ENCODE measurements at regions not wholly inside any gene's neighbourhood (a gene's known extent, or its start where the extent isn't known, plus 50 kb on each side); places are given as distances from the start of the nearest gene placed in this dataset.
"Not testable (repeated sequence)": the region's sequence is repeated elsewhere in the genome, so short reads cannot be mapped to it uniquely, and the experiment has no call there.

DNA sequence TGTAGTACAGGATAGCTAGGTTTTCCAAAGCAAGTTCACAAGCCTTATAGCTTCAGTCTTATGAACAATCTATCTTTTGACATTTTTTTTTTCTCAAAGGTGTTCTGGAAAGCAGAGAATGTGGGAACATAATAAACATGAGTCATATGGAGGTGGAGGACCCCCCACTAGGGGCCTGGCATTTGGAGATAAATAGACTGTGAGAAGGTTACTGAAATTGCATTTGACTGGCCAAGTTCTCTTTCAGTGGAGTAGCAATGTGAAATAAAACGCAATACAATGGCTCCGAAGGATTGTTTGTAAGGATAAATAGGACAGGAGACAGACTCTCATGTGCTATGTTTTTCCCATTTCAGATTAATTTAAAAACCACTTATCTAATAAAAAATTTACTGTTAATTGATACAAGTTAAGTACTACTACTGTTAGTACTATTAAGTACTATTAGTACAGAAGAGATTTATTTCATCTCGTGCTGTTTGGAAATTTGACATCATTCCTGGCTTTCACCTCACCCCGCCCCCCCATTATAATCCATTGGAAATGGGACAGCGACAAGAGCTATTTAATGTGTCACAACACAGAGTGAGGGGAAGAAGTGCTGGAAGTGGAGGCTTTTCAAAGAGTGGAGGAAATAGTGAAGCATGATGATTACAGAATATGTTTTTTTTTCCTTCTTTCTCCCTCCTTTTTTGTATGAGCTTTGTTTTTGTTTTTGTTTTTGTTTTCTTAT lies 122.6 kb upstream of the ID4 start:
- no peak for DNase-seq

DNA sequence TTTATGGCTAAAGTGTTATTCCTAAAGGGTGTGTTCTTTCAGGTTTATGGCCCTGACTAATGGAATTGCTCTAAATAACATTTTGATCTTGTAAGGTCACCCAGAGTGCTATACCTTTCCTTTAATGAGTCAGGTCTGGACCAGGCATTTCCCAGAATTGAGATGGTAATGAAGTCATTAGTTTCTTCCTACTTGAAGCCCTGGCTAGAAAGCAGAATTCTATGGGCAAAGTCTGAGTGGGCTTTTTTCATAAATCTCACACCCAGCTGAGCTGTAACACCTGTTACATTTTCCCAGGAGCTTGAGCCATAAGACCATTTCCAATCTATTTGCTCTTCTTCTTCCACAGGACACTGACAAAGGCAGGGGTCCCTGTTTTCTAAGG lies 122.0 kb upstream of the ID4 start:
- no peak for DNase-seq

DNA sequence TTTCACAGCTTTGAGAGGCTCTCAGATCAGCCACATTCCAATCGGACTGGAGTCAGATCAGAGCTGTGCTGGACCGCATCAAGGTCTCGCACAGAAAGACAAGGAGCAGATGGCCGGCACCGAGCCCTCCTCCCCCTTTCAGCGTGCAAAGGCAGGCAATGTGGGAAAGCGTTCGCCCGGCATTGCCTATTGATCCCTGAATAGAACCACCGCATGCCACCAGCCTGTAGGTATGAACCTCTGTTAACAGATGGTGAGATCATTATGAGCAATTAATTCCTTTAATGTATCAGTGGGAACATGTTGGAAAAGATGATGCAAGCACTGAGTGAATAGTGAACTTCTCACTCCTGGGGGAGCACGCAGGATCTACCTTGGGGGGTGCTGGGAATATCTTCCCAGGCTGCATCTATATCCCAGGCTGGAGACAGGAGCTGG lies 117.5 kb upstream of the ID4 start:
- no peak for DNase-seq

DNA sequence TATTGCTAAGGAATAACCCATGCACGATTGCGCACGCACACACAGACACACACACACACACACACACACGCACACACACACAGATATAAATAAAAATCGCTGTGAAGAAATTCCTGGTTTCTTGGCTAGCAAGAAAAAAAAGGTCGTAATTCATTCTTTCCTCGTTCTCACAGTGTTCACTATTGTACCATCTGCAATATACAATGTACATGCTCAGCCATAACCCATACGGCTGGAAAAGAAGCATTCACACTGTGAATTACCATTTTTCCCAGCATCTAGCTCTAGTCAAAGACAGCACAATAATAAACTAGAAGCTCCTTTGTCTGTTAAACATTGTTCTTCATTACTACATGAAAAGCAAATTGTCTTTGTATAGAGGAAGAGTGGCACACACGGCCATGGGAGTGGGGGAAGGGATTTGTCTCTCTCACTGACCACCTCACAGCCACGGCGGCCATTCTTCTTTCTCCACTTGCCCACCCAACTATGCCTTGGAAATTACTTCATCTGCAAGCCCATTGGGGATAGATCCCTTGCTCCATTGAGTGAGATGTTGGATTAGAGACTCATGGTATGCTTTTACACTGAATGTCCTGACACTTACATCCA lies 115.3 kb upstream of the ID4 start:
- no peak for DNase-seq

DNA sequence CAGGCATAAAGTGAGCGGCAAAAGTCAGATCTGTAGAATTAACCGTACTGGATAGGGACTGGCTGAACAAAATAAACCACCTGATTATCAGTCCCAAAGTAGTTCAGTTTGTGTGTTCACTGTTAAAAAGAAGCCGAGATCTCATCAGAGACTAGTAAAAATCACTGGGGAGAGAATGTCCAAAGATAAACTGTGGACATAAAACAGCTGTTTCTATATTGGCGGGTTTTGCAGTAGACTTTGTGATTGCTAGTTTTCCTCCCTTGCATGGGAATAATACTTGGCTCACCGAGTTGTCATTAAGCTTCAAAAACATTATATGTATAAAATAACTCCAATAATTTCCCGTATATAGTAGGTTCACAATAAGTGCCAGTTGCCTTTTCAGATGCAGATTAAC lies 114.2 kb upstream of the ID4 start:
- no peak for DNase-seq

DNA sequence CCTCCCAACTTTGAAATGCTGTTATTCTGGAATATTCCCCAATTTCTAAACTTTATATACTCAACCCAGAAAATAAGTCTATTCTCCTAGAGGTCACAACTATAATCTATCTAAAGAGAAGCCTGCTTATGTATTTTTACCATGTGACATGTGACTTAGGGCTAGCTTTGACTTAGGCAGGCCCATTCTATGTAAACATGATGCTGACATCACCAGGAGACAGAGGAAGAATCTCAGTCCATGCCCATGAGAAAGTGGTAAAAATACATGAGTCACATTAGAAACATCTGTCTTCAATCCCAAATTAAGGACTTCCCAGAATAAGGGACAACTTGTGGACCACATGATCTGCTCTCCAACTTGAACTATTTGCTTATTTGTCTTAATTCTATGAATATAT lies 113.6 kb upstream of the ID4 start:
- DNase-seq: no peak

DNA sequence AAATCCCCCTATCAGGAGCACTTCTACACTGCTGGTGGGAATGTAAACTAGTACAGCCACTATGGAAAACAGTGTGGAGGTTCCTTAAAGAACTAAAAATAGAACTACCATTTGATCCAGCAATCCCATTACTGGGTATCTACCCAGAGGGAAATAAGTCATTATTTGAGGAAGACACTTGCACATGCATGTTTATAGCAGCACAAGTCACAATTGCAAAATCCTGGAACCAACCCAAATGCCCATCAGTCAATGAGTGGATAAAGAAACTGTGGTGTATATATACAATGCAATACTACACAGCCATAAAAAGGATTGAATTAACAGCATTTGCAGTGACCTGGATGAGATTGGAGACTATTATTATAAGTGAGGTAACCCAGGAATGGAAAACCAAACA lies 111.7 kb upstream of the ID4 start:
- DNase-seq: not testable (repeated sequence)

DNA sequence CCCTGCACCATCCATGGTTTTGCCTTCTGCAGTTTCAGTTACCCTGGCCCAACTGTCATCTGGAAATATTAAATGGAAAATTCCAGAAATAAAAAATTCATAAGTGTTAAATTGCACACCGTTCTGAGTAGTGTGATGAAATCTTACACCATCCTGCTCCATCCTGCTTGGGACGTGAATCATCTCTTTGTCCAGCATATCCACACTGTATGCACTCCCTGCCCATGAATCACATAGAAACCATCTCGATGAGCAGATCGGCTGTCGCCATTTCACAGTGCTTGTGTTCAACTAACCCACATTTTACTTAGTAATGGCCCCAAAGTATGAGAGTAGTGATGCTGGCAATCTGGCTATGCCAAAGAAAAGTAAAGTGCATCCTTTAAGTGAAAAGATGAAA lies 105.9 kb upstream of the ID4 start:
- DNase-seq: no peak

DNA sequence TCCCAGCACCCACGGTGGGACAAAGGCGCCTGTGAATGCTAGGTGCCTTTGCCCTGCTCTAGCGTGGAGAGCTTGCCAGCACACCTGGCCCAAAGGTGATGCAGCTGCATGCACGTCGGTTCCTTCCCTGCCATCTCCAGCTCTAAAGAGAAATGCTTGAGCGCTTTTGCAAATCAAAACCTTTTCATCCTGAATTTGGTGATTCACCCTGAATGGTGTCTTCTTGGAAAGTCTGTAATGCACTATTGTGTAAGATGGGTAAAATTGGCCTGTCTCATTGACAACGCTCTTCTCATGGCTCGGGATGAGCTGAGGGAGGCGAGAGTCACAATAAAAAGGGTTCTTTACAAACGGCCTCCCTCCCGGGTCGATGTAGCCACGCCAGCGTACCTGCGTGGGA lies 103.1 kb upstream of the ID4 start:
- no peak for DNase-seq

DNA sequence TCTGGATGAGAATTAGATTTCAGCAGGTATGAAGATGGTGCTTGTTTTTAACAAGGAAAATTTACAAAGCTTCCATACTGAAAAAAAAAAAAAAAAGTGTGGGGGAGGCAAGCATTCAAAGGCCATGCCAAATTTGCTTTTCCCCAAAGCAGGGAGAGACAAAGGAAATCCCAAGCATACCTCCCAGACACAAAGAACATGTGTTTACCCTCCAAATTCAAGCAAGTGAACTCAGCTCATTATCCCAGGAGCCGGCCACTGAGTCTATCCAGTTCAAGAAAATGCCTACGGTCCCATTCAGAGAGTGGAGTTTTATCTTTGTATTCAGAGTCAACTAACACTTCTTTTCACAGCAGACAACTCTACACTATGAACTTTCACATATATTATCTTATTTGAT lies 102.7 kb upstream of the ID4 start:
- DNase-seq: no peak

DNA sequence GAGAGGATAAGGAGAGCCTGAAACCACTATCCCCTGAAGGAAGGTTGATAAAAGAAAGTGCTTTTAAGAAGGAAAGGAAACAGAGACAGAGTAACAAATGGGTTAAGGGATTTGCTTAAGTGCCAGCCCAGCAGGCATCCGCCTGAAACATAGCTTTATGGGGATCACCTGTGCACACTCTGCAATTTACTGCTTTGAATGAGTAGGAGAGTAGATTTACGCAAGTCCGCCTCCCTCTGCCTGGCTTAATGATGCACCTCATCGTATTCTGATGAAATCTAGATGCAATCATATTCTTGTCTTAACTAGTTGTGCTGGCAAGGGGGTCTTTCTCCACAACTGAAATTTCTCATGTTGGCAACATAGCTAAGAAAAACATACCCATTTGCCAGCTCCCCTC lies 101.1 kb upstream of the ID4 start:
- no peak for DNase-seq

DNA sequence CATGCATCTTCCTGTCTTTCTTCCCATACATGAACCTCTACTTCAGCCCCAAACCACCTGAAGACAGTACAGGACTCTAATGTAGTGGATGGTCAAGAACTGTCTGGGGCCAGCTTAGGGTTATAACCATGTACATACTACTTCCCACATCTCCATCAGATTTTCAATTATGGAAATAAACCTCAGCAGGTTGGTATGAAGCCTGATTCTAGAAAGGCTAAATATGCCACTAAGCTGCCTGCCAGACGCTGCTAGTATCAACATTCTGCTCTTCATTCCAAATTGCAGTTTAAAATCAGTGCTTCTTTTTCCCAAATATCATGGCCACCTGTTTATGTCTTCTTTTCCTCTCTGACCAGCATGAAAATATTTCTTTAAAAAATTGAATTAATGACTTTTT lies 99.2 kb upstream of the ID4 start:
- DNase-seq: no peak

DNA sequence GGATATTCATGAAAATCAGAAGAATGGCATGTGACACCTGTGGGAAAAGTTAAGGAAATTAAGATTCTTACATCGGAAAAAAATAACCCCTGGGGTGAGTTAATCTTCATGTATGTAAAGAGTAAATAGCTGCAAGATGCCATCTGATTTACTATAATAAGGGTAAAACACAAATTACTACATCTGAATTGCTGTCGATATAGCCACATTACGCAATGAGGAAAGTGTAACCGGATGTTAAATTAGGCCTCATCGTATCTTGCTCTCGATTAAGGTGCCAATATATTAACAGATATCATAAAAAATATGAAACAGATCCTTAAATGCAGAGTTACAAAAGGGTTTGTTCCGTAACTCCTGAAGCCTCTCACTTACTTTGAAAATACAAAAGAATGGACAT lies 87.4 kb upstream of the ID4 start:
- no peak for DNase-seq

DNA sequence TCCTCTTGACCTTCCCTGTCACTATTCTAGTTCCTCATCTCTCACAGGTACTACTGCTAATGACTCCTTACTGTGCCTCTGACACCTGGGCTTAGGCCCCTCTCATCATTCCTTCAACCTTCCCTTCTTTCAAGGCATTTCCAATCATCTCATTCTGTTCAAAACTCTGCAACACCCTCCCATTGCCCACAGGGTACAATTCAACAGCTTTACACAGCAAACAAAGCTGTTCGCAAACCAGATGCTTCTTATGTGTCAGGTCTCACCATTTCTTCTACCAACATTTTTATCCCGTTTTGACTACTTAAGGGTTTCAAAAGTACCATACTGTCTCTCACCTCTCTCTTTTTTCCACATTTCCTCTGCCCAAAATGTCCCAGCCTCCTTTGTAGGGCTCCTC lies 84.4 kb upstream of the ID4 start:
- DNase-seq: no peak

DNA sequence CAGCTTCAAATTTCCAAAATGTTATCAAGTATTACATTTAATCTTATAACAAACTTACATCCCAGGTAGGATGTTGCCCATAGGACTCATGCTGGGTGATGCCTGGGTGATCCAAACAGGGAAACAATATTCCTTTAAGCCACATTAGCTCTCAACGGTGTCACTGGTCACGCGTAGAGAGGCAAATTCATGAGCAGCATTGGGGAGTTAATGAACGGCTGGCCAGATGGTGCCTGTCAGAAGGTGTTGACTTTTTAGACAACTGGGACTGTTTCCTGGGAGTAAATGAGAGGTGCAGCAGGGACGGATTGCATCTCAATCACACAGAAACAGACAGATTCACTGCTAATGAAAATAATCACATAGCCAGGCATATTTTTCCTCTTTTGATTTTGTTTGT lies 83.3 kb upstream of the ID4 start:
- no peak for DNase-seq

DNA sequence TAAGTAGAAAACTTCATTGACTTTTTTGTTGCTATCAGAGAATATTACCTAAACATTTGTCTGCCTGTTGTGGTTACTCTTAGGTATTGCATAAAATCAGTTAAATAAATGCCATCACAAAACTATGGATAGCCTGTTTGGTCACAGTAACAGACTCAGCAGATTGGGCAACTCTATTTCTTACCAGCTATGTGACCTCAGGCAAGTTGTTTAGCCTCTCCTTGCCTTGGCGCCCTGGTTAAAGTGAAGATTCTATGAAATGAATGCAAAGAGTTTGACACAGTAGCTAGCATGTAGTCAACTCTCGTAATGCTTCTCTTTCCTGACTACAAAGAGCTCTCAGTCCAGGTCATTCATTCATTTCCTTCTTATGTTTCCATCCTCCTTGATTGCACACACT lies 82.5 kb upstream of the ID4 start:
- no peak for DNase-seq

DNA sequence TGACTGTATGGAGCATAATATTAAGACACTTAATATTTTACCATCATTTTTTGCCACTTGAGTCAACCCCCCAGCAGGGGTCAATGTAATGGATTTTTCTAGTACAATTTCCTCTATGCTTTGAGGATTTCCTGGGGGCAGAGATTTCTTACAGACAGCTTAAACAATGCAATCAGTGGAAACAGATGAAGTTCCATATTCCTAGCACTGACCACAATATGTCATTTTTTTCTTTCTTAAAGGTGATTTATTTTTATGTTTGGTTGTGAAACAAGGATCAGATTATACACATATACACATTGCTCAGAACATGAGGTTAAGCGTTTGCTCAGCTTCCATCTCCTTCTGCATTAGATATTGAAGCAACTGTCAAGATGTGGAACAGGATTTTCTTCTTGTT lies 82.0 kb upstream of the ID4 start:
- DNase-seq: no peak

DNA sequence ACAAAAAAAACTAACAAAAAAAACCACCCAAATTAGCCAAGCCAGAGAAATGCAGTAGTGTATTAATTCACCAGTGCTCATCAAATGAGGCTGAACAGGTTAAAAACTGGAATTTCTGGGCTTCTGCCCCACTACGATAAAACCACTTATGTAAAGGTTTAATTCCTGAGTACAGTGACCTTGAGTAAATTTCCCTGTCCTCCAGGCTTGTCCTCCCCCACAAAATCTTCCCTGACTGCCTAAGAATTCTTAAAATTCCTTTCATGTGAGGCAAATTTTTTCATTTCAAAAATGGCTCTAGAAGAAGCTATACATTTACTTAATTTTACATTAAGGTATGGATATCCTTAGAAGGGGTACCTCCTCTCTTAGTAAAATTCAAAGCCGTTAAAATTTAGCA lies 80.1 kb upstream of the ID4 start:
- no peak for DNase-seq

DNA sequence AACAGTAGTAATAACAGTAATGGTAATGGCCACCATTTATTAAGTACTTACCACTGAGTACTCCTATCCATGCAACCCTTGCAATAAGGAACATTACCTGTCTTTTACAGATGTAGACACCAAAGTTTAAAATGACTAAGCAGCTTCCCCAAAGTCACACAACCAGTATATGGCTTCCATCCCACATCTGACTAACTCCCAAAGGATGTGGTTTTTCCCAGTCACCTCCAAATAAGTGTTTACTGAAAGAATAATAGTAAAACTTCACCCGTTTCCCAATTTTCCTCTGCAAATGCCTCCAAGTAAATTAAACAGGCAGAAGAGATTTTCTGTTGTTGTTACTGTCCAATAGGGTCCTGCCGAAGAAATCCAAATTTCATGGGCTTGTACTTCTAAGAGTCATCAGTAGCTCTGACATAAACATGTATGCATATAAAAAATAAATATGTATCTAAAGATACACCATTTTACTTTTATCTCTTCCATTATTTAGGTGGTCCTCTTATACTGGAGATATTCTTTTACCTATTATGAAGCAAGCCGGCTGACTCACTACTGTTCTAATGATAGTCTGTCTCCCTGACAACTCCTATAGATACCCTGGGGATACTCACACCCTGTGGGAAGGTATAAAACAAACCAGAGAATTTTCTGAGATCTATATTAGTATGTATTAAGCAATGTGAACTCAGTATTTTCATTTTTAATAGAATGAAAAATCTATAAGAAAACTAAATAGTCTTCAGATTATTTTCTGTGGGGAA lies 77.9 kb upstream of the ID4 start:
- DNase-seq: no peak

DNA sequence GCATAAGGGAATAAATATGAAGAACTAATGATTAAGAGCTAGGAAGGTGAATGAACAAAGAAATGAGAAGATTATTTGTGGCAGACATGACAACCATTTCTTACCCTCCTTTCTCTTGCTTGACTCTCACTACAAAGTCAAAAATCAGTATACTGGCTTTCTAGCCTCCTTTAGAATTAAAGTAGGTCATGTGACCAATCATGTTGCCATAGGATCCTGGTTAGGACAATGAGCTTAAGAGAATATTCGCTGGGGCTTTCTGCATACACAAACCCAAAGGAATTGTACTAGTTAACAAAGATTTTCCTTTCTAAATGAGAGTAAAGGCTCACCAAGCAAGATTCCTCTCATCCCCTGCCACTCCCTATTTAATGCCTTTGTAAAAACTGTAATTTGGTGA lies 76.0 kb upstream of the ID4 start:
- DNase-seq: no peak

DNA sequence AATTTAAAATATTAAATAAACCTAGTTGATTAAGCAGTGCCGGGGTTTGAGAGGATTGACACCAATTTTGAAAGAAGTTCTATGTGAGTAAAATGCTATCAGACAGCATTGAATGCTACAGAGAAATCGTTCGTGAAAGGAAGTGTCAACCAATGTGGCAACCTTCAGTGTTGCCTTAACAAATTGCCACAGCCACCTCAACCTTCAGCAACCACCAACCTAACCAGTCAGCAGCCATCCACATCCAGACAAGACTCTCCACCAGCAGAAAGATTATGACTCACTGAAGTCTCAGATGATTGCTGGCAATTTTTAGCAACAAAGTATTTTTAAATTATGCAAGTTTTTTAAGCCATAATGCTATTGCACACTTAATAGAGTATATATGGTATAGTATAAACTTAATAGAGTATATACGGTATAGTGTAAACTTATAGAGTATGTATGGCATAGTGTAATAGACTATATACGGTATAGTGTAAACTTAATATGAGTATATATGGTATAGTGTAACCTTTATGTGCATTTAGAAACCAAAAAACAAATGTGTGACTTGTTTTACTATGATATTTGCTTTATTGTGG lies 65.3 kb upstream of the ID4 start:
- DNase-seq: no peak

DNA sequence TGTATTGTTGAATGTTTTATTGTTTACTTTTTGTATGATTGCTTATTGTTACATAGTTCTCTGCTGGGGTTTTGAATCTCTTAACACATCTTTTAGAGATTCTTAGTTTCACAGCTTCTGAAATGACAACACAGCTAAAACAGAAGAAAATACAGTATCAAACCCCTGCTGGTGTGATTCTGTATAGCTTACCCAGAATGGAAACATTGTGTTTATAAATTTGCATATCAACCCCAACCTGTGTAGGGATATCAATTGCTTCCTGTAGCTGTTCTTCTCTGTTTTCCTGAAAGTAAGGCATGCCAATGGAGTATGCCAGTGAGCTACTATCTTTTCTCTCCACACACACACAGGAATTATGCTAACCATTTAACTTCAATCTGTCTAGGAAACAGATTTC lies 64.3 kb upstream of the ID4 start:
- no peak for DNase-seq

DNA sequence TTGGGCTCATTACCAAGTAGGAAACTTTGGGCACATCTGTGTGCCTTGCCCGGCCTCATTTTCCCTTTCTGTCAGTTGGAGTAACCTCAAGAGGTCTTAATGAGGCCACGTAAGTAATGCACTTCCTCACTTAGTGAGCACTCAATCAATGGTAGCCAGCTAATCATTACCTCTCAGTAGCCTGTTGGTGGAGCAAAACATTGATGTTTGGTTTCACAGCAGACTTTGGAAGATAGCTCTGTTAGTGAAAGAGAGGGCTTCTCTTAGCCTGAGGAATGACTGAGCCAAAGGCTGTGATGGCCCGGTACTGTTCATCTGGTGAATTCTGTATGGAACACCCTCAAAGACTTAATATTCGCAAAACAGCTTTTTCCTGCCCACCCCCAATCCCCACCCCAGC lies 55.9 kb upstream of the ID4 start:
- DNase-seq: no peak

DNA sequence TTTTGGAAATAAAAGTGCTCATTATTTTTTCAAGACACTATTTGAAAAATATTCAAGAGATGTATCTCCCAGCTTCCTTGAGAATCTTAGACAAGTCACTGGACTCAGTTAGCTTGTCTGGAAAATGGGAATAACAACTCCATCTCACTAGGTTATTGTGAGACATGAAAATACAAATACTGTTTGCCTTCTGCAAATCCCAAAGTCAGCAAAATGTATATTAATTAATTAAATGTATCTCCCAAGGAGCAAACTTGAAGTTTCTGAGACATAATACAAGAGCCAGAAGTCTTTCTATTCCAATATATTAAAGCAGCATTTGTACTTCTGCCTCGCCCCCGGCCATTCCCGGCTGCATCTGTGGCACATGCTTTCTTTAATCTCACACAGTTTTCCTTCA lies 54.6 kb upstream of the ID4 start:
- no peak for DNase-seq
